Heart right ventricle (tissue), 16 donors: ENCODE measurements at regions not wholly inside any gene's neighbourhood (a gene's known extent, or its start where the extent isn't known, plus 50 kb on each side); places are given as distances from the start of the nearest gene placed in this dataset.

Source experiments
- ATAC-seq, 8 donors: fragments of 200-7000 bp; cut with Tn5 transposase; one replicate each; pipeline ENCODE4 v1.9.1; 2020; ENCODE audit warnings: mild to moderate bottlenecking in 8 of 8, moderate library complexity in 8 of 8, moderate number of reproducible peaks in 1 of 8
- DNase-seq, 2 donors: peaks; one replicate each; pipeline ENCODE4 v3.0.0-alpha.2; 2020
- H3K27ac ChIP-seq, 10 donors: fragments of 200-600 bp; sonication (generic) in 2 of 10; one replicate each; pipeline versions ENCODE4 v1.5.0 to v1.8.0; 2020 to 2022; ENCODE audit warnings: mild to moderate bottlenecking in 3 of 10
- H3K27me3 ChIP-seq, 7 donors: fragments of 200-600 bp; one replicate each; pipeline ENCODE4 v1.8.0; 2021 to 2022; ENCODE audit warnings: mild to moderate bottlenecking in 2 of 7
- H3K36me3 ChIP-seq, 9 donors: fragments of 200-600 bp; sonication (generic) in 1 of 9; one replicate each; pipeline versions ENCODE4 v1.5.0 to v1.8.0; 2020 to 2022; ENCODE audit warnings: mild to moderate bottlenecking in 2 of 9
- H3K4me1 ChIP-seq, 9 donors: fragments of 200-600 bp; sonication (generic) in 1 of 9; one replicate each; pipeline versions ENCODE4 v1.5.0 to v1.8.0; 2020 to 2022; ENCODE audit warnings: mild to moderate bottlenecking in 4 of 9
- H3K4me3 ChIP-seq, 10 donors: fragments of 200-600 bp; sonication (generic) in 2 of 10; one replicate each; pipeline versions ENCODE4 v1.5.0 to v1.8.0; 2020 to 2022; ENCODE audit warnings: mild to moderate bottlenecking in 7 of 10, moderate library complexity in 2 of 10
- H3K9me3 ChIP-seq, 11 donors: fragments of 200-600 bp in 10 of 11; sonication (generic) in 2 of 11; one replicate each; pipeline versions ENCODE4 v1.5.0 to v1.8.0; 2013 to 2022; ENCODE audit warnings: mild to moderate bottlenecking in 2 of 11, control low read depth in 1 of 11, moderate library complexity in 1 of 11
- CTCF ChIP-seq, 9 donors: fragments of 200-600 bp; sonication (generic) in 2 of 9; IDR thresholded peaks; one replicate each; pipeline versions ENCODE4 v1.5.0 to v1.8.0; 2021 to 2022; ENCODE audit warnings: antibody characterized with exemption in 9 of 9, mild to moderate bottlenecking in 5 of 9, moderate library complexity in 1 of 9
- WGBS, 2 donors: extraction: QIAGEN DNeasy Blood & Tissue Kit; methylation state at CpG; one replicate each; pipeline ENCODE4 v1.1.7; 2013; ENCODE audit warnings: inconsistent platforms in 1 of 2; 5-methylcytosine and 5-hydroxymethylcytosine counted together
- intact Hi-C, 10 donors: fragments of 100-400 bp; cut with DNase I; formaldehyde crosslinking; loops; one replicate each; pipeline versions ENCODE4 v1.11.1 to v1.14.2; 2022
- donor health status: Arrhythmogenic right ventricular cardiomyopathy.
- donor health status: ischemic (EF 13 %, LVEDD 7.1; RV severe dilation, severe dysfunction).
- donor health status: healthy with polysubstance abuse.
- donor health status: DM: no; HTN: yes; CAD: no.
- donor health status: DM: no; HTN: no; CAD: no.
- donor health status: ischemic (EF 25% LVEDD 6.9; RV normal size, moderate dysfunction).
- donor health status: ischemic (EF 25% LVEDD 5.7; RV mildly dilated, moderate dysfunction).
- donor health status: healthy.
- donor health status: DM: yes; HTN: yes; CAD: no.
- donor health status: Ischemic cardiomyopathy.
- donor health status: ischemic (EF 35%, LVEDD 5.7; RV mildly dilated, moderate dysfunction).
- donor health status: nonischemic (EF 11% LVEDD 7.7; RV severe dilation, severe dysfunction).
- donor health status: DM: yes; HTN: yes; CAD: no.
- donor health status: PGD.
- donor health status: ischemic (EF 29% LVEDD 5.4; RV normal size, mild dysfunction).
- donor health status: nonischemic (EF 23%, LVEDD 6.1; RV moderate dilation, normal function).

GRCh38 chr18:24837066-24837465 lies 376.6 kb downstream of the HRH4 start:
- ATAC-seq = no peak
- WGBS, 2 donors = 31 to 44% methylated on average over 3 of the region's 3 CpGs

GRCh38 chr18:24840051-24840450 lies 379.6 kb downstream of the HRH4 start:
- Histone ChIP-seq H3K4me1 (no peaks in the 10 kb centered on the region), H3K36me3 (no peaks in the 10 kb centered on the region), H3K4me3 (no peak overlapping the region), H3K27me3 (peaks cover 0 to 7% (median 0%) of the 10 kb centered on the region in 7 donors), H3K9me3 (no peaks in the 10 kb centered on the region), H3K27ac (no peak overlapping the region)
- intact Hi-C loops = no loop called here
- 92 to 93% methylated on average over 3 of the region's 3 CpGs for WGBS, 2 donors
- ATAC-seq = no peak
- DNase-seq = no peak
- TF ChIP-seq CTCF (IDR thresholded peaks at IDR 0.05) = no peak

More at GRCh38 chr18:24837066-24837465, 376.6 kb downstream of the HRH4 start:
- H3K36me3 ChIP-seq = no peaks in the 10 kb centered on the region
- TF ChIP-seq CTCF (IDR thresholded peaks at IDR 0.05) = no peak
- peaks cover 0 to 16% (median 0%) of the 10 kb centered on the region in 7 donors for H3K27me3 ChIP-seq
- no peak overlapping the region for H3K4me3 ChIP-seq
- no peak for DNase-seq
- H3K9me3 ChIP-seq = no peaks in the 10 kb centered on the region
- intact Hi-C loops = no loop called here
- no peaks in the 10 kb centered on the region for H3K4me1 ChIP-seq
- H3K27ac ChIP-seq = no peak overlapping the region

- WGBS, 2 donors = 79 to 89% methylated on average over 6 of the region's 6 CpGs
- TF ChIP-seq CTCF (IDR thresholded peaks at IDR 0.05) = no peak
- H3K9me3 ChIP-seq = no peaks in the 10 kb centered on the region
- H3K4me1 ChIP-seq = no peaks in the 10 kb centered on the region
- no peak for ATAC-seq
- H3K36me3 ChIP-seq = no peaks in the 10 kb centered on the region
- H3K4me3 ChIP-seq = no peak overlapping the region
- H3K27ac ChIP-seq = no peak overlapping the region
- no peak for DNase-seq
- intact Hi-C loops = no loop called here
- peaks cover 0 to 7% (median 0%) of the 10 kb centered on the region in 7 donors for H3K27me3 ChIP-seq
Measured at GRCh38 chr18:24840640-24841039, 380.2 kb downstream of the HRH4 start.

GRCh38 chr18:24841536-24841935 lies 381.1 kb downstream of the HRH4 start:
- Histone ChIP-seq H3K36me3 (no peaks in the 10 kb centered on the region), H3K27ac (no peak overlapping the region), H3K4me1 (no peaks in the 10 kb centered on the region), H3K27me3 (peaks cover 0 to 5% (median 0%) of the 10 kb centered on the region in 7 donors), H3K4me3 (no peak overlapping the region), H3K9me3 (no peaks in the 10 kb centered on the region)
- 87 to 89% methylated on average over 8 of the region's 8 CpGs for WGBS, 2 donors
- no peak for TF ChIP-seq CTCF (IDR thresholded peaks at IDR 0.05)
- DNase-seq = no peak
- intact Hi-C loops = no loop called here
- ATAC-seq = no peak
